22Rv1 (cell line): ENCODE measurements at regions not wholly inside any gene's neighbourhood (a gene's known extent, or its start where the extent isn't known, plus 50 kb on each side); places are given as distances from the start of the nearest gene placed in this dataset.

Experiments
- H3K27ac ChIP-seq: fragments of 450-650 bp; 2 replicates; pipeline ENCODE4 v1.5.1; 2017
- ZFX ChIP-seq: fragments of 450-650 bp; IDR thresholded peaks from 2 replicates; pipeline ENCODE4 v1.6.1; 2017; ENCODE audit warnings: antibody characterized with exemption, borderline replicate concordance
- TF ChIP-seq, protein P1 (sequence below): fragments of 450-650 bp; IDR thresholded peaks from 2 replicates; pipeline ENCODE4 v1.5.1; 2017; ENCODE audit warnings: mild to moderate bottlenecking

- no peak overlapping the region for H3K27ac ChIP-seq
- no peak for TF ChIP-seq ZFX
- TF ChIP-seq, protein P1, sequence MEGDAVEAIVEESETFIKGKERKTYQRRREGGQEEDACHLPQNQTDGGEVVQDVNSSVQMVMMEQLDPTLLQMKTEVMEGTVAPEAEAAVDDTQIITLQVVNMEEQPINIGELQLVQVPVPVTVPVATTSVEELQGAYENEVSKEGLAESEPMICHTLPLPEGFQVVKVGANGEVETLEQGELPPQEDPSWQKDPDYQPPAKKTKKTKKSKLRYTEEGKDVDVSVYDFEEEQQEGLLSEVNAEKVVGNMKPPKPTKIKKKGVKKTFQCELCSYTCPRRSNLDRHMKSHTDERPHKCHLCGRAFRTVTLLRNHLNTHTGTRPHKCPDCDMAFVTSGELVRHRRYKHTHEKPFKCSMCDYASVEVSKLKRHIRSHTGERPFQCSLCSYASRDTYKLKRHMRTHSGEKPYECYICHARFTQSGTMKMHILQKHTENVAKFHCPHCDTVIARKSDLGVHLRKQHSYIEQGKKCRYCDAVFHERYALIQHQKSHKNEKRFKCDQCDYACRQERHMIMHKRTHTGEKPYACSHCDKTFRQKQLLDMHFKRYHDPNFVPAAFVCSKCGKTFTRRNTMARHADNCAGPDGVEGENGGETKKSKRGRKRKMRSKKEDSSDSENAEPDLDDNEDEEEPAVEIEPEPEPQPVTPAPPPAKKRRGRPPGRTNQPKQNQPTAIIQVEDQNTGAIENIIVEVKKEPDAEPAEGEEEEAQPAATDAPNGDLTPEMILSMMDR, result no peak
Observed at GRCh38 chr10:130871406-130871805, 440.1 kb downstream of the TCERG1L start.

- H3K27ac ChIP-seq, result no peak overlapping the region
- no peak for TF ChIP-seq ZFX
- TF ChIP-seq, protein P1, result no peak
Observed at GRCh38 chr10:130873636-130874035, 437.9 kb downstream of the TCERG1L start.

DNA sequence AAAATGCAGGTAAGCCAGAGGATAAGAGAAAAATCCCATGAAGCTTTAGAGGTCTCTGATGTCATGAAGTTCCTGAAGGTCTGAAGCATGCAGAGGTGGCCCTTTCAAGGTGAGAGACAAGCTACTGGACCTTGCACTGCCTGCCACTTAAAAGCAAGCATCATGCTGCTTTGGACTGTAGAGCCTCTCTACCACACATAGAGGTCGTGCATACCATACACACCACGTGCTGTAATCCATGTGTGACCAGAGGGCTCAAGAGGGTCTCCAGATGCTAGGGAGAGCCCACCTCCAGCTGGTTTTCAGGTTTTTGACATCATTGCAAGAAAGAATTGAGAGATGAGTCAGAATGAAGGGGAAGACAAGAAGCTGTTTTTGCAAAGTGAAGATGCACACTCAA, 436.4 kb downstream of the TCERG1L start:
- no peak for TF ChIP-seq ZFX
- TF ChIP-seq, protein P1, result no peak
- H3K27ac ChIP-seq, result no peak overlapping the region

GRCh38 chr10:130875897-130876472, 435.5 kb downstream of the TCERG1L start:
- TF ChIP-seq ZFX, result no peak
- TF ChIP-seq, protein P1, result no peak
- no peak overlapping the region for H3K27ac ChIP-seq

- H3K27ac ChIP-seq, result no peak overlapping the region
- no peak for TF ChIP-seq ZFX
- TF ChIP-seq, protein P1, result no peak
Observed at GRCh38 chr10:130877126-130877525, 434.4 kb downstream of the TCERG1L start.

DNA sequence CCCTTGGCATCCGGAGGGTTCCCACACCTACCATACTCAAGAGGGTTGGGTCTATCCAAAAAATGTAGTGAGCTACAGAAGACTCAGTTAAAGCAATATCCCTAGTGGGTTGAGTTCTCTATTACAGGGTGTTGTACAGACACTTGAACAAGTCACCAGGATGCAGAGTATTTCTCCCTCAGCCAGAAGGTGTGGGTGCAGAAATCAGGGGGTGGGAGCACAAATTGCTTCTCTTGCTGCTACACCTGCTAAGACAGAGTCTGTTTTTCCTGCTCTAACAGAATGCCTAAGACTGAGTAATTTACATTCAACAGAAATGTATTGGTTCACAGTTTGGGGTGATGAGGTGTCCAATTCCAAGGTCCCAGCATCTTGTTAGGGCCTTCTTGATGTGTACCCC, 433.4 kb downstream of the TCERG1L start:
- TF ChIP-seq ZFX, result no peak
- TF ChIP-seq, protein P1, result no peak
- H3K27ac ChIP-seq, result no peak overlapping the region

DNA sequence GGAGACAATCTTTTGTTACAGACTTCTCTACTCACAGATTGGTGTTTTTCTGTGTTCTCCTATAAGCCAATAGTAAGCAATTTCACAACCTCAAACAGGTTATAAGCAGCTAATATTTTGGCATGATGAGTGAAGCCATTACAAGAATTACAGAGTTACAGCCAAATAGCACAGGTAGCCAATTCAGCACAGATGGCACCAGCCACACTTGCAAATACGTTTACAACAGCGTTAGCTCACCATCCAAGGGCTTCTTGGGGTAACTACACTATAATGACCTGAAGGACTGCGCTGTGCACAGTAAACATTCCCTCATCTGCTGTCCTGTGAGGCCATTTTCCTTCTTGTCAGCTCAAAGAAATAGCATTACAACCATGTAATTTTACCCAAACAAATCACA, 428.6 kb downstream of the TCERG1L start:
- TF ChIP-seq, protein P1, result no peak
- no peak for TF ChIP-seq ZFX
- H3K27ac ChIP-seq, result no peak overlapping the region
